Tibial nerve (tissue), 4 donors: ENCODE measurements at regions not wholly inside any gene's neighbourhood (a gene's known extent, or its start where the extent isn't known, plus 50 kb on each side); places are given as distances from the start of the nearest gene placed in this dataset.

Experiments used
- DNase-seq, 2 donors: peaks; one replicate each; pipeline ENCODE4 v3.0.0-alpha.2; 2019; ENCODE audit warnings: low spot score in 2 of 2
- H3K27ac ChIP-seq, 4 donors: fragments of 200-600 bp; sonication (generic) in 3 of 4; one replicate each; pipeline ENCODE4 v1.5.1; 2017 to 2019; ENCODE audit warnings: mild to moderate bottlenecking in 1 of 4
- H3K27me3 ChIP-seq, 2 donors: fragments of 200-600 bp; sonication (generic) in 1 of 2; one replicate each; pipeline versions ENCODE4 v1.5.1 to v1.6.0; 2017 to 2019
- H3K36me3 ChIP-seq, 3 donors: fragments of 200-600 bp; sonication (generic); one replicate each; pipeline ENCODE4 v1.5.1; 2018 to 2019
- H3K4me1 ChIP-seq, 4 donors: fragments of 200-600 bp; sonication (generic) in 3 of 4; one replicate each; pipeline ENCODE4 v1.5.1; 2017 to 2019
- H3K4me3 ChIP-seq, 4 donors: fragments of 200-600 bp; sonication (generic) in 3 of 4; one replicate each; pipeline ENCODE4 v1.5.1; 2017 to 2019; ENCODE audit warnings: mild to moderate bottlenecking in 1 of 4, moderate library complexity in 1 of 4
- H3K9me3 ChIP-seq, 4 donors: fragments of 200-600 bp; sonication (generic) in 3 of 4; one replicate each; pipeline ENCODE4 v1.5.1; 2017 to 2019
- EP300 ChIP-seq, 2 donors: sonication (generic); formaldehyde crosslinking; IDR thresholded peaks; one replicate each; pipeline ENCODE4 v1.6.1; 2017; ENCODE audit warnings: antibody characterized with exemption in 2 of 2, mild to moderate bottlenecking in 1 of 2
- POLR2A ChIP-seq, 2 donors: fragments of 450-650 bp; IDR thresholded peaks; one replicate each; pipeline ENCODE4 v1.6.1; 2017; ENCODE audit warnings: antibody characterized with exemption in 2 of 2, mild to moderate bottlenecking in 2 of 2, moderate library complexity in 2 of 2
- WGBS, 2 donors: methylation state at CpG; one replicate each; pipeline ENCODE4 v1.1.5; 2018; 5-methylcytosine and 5-hydroxymethylcytosine counted together
- TF ChIP-seq, protein P1 (sequence below), 5 experiments: fragments of 200-600 bp in 3 of 5; fragments of 450-650 bp in 2 of 5; sonication (generic) in 3 of 5; IDR thresholded peaks; one replicate each; pipeline ENCODE4 v1.5.1; 2016 to 2019; ENCODE audit warnings: antibody characterized with exemption in 5 of 5, mild to moderate bottlenecking in 3 of 5, moderate library complexity in 2 of 5

DNA sequence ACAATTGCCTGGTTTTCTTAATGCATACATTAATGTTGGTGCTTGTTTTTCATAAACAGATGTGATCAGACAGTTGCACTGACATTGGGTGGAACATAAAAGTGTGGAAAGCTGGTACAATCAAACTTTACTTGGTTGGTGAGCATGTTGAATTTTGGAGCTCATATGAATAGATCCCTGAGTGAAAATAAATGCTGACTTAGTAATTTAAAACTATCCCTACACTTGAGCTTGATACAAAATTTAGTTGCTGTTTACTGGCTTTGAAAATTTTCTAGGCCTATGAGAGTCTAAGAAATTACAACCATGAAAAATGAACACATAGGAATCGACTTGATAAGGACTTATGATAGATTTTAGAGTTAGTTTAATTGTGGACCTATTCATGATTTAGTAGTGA lies 551.8 kb upstream of the PABPC4L start:
- TF ChIP-seq, protein P1, sequence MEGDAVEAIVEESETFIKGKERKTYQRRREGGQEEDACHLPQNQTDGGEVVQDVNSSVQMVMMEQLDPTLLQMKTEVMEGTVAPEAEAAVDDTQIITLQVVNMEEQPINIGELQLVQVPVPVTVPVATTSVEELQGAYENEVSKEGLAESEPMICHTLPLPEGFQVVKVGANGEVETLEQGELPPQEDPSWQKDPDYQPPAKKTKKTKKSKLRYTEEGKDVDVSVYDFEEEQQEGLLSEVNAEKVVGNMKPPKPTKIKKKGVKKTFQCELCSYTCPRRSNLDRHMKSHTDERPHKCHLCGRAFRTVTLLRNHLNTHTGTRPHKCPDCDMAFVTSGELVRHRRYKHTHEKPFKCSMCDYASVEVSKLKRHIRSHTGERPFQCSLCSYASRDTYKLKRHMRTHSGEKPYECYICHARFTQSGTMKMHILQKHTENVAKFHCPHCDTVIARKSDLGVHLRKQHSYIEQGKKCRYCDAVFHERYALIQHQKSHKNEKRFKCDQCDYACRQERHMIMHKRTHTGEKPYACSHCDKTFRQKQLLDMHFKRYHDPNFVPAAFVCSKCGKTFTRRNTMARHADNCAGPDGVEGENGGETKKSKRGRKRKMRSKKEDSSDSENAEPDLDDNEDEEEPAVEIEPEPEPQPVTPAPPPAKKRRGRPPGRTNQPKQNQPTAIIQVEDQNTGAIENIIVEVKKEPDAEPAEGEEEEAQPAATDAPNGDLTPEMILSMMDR (IDR thresholded peaks at IDR 0.05) = no peak
- TF ChIP-seq POLR2A (IDR thresholded peaks at IDR 0.05) = no peak
- TF ChIP-seq EP300 (IDR thresholded peaks at IDR 0.05) = no peak
- Histone ChIP-seq H3K9me3 (no peaks in the 10 kb centered on the region), H3K36me3 (no peaks in the 10 kb centered on the region), H3K27me3 (no peaks in the 10 kb centered on the region), H3K4me1 (no peaks in the 10 kb centered on the region), H3K4me3 (no peak overlapping the region), H3K27ac (no peak overlapping the region)
- no peak for DNase-seq
- 75 to 76% methylated on average over 1 of the region's 1 CpG for WGBS, 2 donors

DNA sequence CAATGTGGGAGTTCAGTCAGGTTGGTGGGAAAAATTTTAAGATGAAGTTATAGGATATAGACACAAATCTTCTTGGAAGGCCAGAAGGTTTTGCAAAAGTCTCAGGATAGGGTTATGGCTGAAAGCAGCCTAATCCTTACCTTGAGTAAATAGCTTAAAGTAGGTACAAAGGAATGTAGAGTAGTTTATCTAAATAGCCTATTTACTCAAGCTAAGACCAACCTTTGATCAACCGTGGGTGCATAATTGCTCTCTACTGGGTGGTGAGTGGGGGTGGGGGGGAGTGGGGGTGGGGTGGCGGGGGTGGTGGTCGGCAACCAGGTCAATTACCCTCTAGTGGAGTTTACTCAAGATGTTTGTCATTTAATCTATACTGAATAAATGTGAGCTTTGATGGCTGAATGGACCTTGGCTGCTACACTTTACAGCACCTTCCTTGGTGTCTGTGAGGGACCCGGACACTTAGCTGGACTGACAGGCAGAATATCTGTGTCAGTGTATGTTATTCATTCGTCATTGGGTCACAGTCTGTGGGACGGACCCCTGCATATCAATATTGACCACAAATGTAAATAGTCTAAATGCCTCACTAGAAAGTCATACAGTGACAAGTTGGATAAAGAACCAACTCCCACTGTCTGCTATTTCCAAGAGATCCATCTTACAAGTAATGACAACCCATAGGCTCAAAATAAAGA lies 545.7 kb upstream of the PABPC4L start:
- no peak overlapping the region for H3K4me3 ChIP-seq
- no peaks in the 10 kb centered on the region for H3K9me3 ChIP-seq
- no peaks in the 10 kb centered on the region for H3K4me1 ChIP-seq
- no peak for DNase-seq
- no peaks in the 10 kb centered on the region for H3K27me3 ChIP-seq
- WGBS, 2 donors = 59 to 64% methylated on average over 6 of the region's 6 CpGs
- H3K27ac ChIP-seq = no peak overlapping the region
- TF ChIP-seq POLR2A (IDR thresholded peaks at IDR 0.05) = no peak
- no peak for TF ChIP-seq EP300 (IDR thresholded peaks at IDR 0.05)
- TF ChIP-seq, protein P1 (IDR thresholded peaks at IDR 0.05) = no peak
- no peaks in the 10 kb centered on the region for H3K36me3 ChIP-seq

DNA sequence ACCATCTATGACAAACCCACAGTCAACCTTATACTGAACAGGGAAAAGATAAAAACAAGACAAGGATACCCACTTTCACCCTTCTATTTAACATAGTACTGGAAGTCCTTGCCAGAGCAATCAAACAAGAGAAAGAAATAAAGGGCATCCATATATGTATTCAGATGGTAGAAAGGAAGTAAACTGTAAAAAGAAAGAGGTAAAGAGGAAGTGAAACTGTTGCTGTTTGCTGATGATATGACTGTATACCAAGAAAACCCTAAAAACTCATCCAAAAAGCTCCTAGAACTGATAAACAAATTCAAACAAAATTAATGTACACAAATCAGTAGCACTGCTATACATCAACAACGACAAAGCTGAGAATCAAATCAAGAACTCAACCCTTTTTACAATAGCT lies 538.7 kb upstream of the PABPC4L start:
- H3K27me3 ChIP-seq = no peaks in the 10 kb centered on the region
- no peaks in the 10 kb centered on the region for H3K4me1 ChIP-seq
- TF ChIP-seq EP300 (IDR thresholded peaks at IDR 0.05) (no peak), POLR2A (IDR thresholded peaks at IDR 0.05) (no peak)
- TF ChIP-seq, protein P1 (IDR thresholded peaks at IDR 0.05) = no peak
- H3K36me3 ChIP-seq = no peaks in the 10 kb centered on the region
- H3K27ac ChIP-seq = no peak overlapping the region
- no peak overlapping the region for H3K4me3 ChIP-seq
- H3K9me3 ChIP-seq = no peaks in the 10 kb centered on the region
- no peak for DNase-seq
- 92 to 95% methylated on average over 1 of the region's 1 CpG for WGBS, 2 donors

DNA sequence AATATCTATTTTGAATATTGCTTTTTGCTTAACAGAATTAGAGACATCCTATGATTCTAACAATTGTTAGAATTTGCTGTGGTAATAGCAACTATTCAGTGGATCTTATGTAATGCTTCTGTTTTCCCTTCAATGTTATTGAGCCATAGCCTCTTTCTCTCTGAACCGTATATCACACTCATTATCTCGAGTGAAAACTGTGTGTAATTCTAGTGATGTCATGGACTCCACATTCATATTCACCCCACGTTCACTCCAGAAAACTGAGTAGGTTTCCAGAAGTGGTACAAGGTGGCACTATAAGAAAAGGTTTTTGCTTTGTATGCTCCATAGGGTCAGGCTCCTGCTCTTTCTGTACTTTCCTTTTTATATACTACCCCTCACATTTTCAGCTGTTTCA lies 534.3 kb upstream of the PABPC4L start:
- 40 to 53% methylated on average over 3 of the region's 3 CpGs for WGBS, 2 donors
- Histone ChIP-seq H3K27ac (no peak overlapping the region), H3K27me3 (no peaks in the 10 kb centered on the region), H3K4me1 (no peaks in the 10 kb centered on the region), H3K9me3 (no peaks in the 10 kb centered on the region), H3K4me3 (no peak overlapping the region), H3K36me3 (no peaks in the 10 kb centered on the region)
- DNase-seq = no peak
- TF ChIP-seq, protein P1 (IDR thresholded peaks at IDR 0.05) = no peak
- TF ChIP-seq EP300 (IDR thresholded peaks at IDR 0.05) (no peak), POLR2A (IDR thresholded peaks at IDR 0.05) (no peak)

DNA sequence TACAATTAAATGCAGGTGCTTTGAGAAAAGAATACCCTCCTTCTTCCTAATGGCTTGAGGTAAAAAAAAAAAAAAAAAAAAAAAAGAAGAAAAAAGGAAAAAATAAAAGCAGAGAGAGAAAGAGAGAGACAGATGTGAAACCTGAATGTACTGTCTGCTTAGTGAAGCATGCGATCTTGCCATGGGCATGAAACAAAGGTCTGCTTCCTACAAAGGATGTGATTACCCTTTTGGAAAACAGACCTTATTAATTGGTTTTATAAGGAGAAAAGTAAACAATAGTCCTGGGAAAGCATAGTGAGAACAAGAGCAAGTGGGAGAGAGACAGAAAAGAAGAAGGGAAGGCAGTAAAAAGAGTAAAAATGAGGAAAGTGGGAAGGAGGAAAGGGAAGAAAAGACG lies 526.1 kb upstream of the PABPC4L start:
- no peak overlapping the region for H3K4me3 ChIP-seq
- WGBS, 2 donors = 73 to 75% methylated on average over 2 of the region's 2 CpGs
- TF ChIP-seq POLR2A (IDR thresholded peaks at IDR 0.05) = no peak
- TF ChIP-seq, protein P1 (IDR thresholded peaks at IDR 0.05) = no peak
- TF ChIP-seq EP300 (IDR thresholded peaks at IDR 0.05) = no peak
- H3K27ac ChIP-seq = no peak overlapping the region
- H3K36me3 ChIP-seq = no peaks in the 10 kb centered on the region
- H3K9me3 ChIP-seq = no peaks in the 10 kb centered on the region
- H3K4me1 ChIP-seq = no peaks in the 10 kb centered on the region
- no peak for DNase-seq
- no peaks in the 10 kb centered on the region for H3K27me3 ChIP-seq
